HG03196 (cell line): ENCODE measurements at regions not wholly inside any gene's neighbourhood (a gene's known extent, or its start where the extent isn't known, plus 50 kb on each side); places are given as distances from the start of the nearest gene placed in this dataset.

Experiments
- ATAC-seq: cut with Tn5 transposase; IDR thresholded peaks from one replicate; pipeline ENCODE4 v1.9.1; 2021; ENCODE audit not compliant: unreplicated experiment

DNA sequence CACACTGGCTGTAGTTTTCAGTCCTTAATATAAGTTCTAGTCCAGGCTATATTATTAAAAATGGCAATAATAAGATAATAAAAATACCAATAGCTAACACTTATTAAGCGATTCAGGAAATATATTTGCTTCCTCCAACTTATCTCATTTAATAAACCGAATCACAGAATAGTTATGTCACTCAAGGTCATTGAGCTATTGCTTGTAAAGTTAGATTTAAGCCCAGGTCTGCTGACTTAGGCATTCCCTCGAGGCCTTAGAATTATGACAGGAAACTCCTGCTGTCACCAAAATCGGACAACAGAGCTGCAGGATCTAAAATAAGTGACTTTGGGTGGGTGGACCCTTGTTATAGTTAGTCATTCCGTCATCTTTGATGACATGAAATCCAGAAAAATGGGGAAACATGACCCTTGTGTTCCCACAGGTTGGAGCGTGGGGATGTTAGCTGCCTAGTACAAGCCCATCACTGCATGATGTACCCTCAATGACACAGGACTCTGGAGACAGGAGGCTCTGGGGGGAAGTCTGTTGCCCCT lies 181.3 kb upstream of the PHYHIPL start:
- no peak for ATAC-seq

DNA sequence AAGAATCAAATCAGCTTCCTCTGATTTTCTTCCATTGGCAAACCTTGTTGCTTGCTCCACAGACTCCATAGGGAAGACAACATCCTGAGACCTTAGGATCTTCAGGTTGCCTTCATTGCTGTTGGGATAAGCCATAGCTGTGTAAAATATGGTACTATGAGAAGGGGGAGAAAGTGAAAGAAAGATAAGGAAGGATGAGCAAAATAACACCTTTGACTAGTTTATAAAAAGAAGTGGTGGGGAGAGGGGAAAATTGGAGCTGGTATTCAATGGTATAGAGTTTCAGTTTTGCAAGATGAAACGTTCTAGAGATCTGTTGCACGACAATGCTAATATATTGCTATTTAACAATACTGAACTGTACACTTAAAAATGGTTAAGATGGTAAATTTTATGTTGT lies 180.4 kb upstream of the PHYHIPL start:
- ATAC-seq: no peak

DNA sequence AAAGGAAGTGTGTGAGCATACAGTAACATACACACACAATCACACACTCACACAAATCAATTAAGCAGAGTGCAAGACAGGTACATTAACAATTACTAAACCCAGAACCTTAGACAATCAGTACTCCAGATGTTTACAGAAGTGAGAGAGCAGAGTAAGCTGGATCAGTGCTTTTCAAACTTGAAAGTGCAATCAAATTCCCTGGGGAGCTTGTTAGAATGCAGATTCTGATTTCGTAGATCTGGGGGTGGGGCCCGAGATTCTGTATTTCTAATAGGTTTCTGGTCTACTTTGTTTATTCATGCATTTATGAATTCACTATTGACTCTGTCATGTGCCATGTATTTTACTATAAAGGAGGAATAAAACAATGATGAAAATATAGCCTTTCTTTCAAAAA lies 179.6 kb upstream of the PHYHIPL start:
- no peak for ATAC-seq

DNA sequence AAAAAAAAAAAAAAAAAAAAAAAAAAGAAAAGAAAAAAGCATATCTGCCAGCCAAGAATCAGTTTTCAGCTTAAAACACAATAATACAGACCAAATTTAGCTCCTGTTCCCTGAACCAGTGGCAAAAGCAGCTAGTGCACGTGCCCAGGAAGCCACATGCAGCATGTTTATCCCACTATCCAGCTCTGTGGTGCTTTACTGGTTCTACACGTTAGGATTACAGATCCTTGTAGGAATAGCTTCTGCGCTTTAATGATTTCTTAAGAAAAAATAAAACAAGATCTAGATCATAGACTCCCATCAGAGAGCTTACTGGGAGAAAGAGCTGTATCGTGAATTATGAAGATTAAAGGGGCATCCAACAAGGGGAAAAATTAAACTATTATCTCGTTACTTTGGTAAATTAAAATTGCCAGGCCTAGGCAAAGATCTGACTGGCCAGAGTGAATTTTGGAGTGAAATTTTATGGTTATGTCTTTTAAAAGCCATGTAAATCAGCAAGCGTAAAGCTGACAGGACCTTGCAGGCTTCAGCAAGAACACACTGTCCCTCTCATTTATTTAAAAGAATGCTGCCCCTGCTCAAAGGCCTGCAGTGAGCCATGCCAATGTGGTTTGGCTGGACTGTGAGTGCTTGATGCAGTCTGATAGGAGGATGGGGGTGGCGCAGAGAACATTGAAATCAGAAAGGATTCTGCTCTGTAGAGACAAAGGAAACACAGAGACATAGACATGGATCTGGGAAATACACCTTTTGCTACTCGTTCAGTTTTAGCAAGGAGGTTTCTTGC lies 177.3 kb upstream of the PHYHIPL start:
- ATAC-seq: no peak

DNA sequence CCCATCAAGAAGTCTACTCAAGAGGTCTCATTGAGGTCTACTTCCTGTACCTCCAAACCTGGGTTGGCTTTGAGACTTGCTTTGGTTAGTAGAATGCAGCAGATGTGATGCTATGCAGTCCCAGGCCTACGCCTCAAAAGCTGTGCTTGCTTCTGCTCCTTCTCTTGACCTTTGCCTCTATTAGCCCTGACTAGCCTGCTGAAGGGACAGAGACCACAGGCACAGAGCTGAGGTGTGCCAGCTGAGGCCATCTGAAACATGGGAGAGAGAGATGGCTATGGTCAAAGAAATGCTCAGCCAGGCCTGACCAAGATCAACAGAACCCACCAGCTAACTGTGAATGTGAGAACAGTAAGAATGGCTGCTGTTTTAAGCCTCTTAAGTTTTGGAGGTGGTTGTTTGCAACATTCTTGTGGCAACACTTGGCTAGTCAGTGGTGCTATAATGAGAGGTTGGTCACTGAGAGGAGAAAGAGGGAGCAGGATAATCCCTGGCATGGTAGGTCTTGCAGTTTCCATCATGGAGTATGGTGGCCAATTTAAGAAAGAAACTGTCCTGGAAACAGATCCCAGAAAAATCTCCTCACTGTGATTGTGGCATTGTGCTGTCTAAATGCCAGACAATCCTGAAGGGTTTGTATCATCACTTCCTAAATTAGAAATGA lies 176.1 kb upstream of the PHYHIPL start:
- ATAC-seq: no peak

DNA sequence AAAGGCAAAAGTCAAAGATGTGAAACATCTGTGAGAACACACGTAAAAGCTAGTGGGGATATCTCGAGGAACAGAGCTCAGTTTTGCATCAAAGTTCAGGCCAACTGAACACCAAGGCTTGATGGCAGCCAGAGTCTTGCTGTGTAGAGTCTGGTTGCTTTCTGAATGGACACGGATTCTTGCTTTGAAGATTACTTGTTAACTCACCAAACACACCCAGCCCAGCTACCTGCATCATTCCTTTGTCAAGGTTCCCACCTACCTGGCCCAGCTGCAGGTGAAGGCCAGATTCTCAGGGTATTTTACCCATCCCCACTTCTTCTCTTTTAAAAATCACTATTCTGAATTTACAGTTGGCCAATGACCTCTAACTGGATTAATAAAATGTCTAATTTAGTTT lies 174.4 kb upstream of the PHYHIPL start:
- ATAC-seq: no peak

DNA sequence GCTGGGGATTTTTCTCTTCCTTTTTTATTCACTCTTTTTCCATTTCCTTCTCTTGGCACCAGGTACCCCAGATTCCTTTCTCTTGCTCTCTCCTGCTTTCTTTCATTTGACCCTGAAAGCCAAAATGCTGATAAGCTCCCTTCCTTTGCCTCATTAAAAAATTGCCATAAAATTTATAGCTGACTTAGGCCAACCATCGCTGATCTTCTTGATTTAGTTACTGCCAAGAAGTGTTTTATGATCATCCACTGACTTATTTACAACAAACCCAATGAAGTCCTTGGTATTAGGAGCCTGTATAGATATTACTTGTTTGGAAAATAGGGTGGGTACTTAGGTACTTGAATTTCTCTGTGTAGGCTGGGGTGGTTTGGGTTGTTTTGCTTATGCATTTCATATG lies 173.2 kb upstream of the PHYHIPL start:
- ATAC-seq: no peak

DNA sequence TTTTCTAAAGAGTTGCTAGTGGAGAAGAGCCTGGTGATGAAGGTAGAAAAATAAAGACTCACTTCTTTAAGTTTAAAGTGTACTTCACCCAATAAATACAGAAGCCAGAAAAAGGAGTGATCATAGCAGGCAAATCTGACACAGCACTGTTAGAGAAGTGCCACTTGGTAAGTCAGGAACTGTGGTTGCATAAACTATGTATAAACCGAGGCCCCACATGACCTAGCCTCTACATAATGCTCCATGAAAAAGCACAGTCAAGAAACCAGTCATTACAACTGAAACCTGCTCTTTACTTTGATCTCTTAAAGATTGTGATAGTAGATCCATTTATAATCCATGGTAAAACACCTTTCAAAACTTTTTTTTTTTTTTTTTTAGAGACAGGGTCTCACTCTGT lies 172.1 kb upstream of the PHYHIPL start:
- no peak for ATAC-seq

DNA sequence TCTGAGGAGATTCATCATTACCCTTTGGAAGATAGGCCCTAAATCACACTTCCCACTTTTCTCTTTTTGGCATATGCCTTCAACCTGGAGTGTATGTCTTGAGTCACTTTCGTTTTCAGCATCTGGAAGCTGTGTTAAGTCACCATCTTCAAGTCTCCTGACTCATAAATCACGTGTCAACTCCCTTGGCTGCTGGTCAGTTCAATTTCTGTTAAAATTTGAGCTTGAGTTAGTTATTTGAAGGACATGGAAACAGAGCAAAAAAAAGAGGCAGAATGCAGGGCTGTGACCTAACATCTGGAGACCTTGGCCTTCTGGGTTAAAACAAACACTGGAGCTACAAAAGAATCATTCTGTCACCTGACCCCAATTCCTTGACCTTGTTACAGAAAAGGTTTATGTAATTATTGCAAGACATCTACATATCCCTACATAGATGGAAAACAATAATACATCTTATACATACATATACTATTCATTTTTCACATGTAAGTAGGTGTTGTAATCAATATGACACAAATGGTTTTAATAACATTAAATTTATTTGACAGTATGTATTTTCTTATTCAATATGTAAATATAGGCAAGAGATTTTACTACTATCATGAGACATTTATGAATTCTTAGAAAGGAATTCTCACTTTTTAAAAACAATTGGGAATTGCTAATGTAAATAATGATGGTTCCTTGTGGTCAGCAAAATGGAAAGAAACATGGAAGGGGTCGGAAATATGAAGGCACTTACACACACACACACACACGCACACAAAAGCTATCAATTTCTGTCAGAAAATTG lies 169.7 kb upstream of the PHYHIPL start:
- peak; percentile 52 for ATAC-seq

DNA sequence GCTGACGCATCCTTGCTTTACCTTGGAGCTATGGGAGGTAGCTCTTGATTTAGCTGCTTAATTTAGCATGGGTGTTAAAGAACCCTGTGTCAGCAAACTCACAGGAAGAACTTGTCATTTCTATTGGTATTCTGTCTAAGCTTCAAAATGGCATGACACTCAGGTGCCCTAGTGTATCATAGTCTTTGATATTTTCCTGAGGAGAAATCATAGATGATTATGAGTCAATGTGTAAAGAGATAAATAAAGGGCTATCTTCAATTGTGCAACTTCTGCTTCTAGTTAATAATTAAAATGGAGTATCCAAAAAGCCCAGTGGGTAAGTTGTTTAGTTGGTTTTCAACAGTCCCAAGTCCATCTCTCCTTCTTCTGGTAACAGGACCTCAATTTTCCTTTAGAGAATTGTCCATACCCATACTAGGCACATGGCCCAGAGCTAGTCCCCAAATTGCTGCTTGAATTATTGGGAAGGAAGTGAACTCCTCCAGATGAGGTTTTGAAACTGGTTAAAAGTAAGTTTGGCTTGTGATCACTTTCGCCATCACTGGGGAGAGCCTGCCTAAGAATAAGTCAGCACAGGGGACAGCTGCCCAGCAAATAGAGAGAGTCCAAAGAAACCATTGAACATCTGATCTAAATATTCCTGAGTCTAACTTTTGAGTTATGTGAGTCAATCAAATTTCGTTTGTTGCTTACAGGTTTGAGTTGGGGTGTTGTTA lies 169.0 kb upstream of the PHYHIPL start:
- ATAC-seq: no peak

DNA sequence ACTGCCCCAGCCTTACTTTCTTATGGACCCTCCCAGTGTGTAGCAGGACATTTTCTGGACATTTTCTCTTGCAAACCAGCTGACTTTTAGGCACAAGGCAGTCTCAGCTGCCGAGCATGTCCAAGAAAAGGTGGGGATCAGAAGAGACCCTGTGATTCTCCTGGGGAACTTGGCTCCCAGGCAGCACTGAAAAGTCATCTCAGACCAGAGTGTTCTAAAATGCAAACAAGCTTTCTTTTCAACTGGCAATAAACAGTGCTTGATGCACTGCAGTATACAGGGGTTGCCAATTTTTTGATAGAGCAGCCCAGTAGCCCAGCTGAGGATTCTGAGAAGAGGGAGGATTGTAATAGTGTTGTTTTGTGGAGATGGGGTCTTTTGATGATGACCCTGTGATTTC lies 168.0 kb upstream of the PHYHIPL start:
- no peak for ATAC-seq

DNA sequence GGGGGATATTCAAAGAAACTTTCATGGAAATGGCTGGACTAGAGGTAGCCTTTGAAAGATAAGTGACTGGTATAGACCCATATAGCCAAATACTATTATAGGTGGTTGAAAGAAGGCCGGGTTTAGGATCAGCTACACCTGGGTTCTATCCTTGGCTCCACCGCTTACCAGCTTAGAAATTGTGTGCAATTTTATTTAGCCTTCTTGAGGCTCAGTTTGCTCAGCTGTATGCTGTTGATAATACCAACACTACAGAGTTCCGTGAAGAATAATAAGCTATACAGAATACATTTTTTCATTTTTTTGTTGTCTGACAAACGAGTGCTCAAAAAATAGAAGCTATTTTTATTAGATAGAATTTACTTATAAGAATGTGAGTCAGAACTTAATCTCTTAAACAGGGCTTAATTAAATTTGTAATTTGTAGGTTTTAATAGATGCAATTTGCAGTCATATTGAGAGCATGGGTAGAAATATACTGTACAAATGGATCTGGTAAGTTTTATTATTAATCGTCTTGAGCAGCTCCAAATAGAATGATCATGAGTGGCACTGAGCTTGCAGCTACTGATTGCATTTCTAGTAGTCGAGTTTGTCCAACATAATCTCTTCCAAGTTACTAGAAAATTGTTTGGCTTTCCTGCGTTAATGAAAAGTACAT lies 164.3 kb upstream of the PHYHIPL start:
- no peak for ATAC-seq

DNA sequence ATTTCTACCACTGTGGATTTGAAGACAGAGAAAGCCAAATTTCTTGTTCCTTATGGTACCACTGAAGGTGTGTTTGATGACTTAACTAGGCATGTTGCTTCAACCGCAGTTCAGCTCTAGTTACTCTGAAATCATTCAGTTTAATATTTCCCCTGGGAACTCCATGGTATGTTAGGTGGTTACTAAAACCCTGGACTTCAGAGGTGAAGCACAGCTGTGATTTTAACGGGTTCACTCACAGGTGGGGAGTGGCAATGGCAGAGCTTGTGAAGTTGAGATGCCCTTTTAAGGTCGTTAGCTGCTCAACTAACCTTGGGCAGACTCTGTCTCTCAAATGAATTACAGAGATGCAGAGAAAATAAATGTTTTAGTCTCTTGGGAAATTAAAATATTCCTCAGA lies 163.6 kb upstream of the PHYHIPL start:
- ATAC-seq: no peak

DNA sequence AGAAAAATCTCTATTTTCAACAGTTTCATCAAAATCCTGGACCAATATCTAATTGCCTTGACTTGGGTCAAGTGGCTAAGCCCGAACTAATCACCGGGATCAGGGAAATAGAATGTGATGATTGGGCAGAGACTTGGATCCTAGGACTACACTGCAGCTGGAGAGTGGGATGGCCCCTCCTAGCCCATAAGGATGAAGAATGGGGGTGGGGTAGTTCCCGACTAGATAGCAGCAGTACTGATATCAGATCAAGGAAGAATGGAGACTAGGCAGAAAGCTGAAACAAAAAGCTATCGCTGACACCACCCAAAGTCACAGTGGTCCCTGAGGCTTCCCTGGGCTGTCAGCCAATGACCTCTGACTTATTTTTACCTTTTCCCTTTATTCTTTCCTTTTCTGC lies 160.4 kb upstream of the PHYHIPL start:
- no peak for ATAC-seq

DNA sequence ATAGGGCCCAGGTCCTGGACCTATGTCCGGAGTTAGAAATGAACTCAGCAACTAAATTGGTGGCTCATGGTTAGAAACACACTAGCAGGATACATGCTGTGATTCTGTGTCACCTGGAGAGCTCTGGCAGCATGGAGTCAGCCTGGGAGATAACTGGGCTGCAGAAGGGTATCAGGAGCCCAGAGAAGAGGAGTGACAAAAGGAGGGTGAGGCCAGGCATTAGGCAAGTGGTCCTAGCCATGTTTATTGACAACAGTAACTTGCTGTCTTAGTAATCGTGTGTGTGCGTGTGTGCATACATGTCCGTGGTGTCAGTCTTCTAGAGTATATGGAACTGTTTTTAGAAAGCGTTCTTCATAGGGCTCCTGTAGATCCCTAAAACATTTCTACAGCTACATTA lies 157.5 kb upstream of the PHYHIPL start:
- ATAC-seq: no peak

DNA sequence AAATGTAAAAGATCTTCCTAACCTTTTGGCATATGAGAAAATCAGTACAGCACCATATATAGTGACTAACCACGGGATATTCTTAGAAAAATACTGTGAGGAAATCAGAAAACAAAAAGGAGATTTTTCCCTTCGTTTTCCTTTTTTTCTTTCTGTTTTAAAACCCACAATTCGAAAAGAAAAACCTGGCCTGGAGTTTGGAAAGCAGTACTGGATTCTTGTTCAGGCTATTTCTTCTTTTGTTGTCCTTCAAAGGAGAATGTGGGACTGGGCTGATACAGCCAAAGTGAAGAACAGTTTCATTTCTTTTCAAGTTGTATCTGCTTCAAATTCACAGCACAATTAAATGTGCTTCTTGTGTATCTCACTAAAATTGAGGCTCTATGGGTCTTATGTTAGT lies 156.8 kb upstream of the PHYHIPL start:
- no peak for ATAC-seq

DNA sequence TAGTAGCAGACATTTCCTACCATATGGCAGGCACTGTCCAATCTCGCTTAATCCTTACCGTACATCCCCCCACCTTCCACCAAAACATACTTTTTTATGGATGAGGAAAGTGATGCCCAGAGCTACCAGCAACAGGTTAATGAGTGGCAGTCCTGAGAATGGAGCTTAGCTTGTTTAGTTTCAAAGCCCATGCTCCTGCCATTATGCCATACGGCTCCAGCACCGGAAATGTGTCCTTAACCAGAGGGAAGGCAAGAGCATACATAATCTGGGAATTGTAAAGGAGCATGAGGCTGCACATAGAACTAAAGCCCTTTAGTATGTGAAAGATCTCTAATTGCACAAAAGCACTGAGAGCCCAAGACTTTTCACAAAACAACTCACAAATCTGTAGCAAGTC lies 155.9 kb upstream of the PHYHIPL start:
- no peak for ATAC-seq

DNA sequence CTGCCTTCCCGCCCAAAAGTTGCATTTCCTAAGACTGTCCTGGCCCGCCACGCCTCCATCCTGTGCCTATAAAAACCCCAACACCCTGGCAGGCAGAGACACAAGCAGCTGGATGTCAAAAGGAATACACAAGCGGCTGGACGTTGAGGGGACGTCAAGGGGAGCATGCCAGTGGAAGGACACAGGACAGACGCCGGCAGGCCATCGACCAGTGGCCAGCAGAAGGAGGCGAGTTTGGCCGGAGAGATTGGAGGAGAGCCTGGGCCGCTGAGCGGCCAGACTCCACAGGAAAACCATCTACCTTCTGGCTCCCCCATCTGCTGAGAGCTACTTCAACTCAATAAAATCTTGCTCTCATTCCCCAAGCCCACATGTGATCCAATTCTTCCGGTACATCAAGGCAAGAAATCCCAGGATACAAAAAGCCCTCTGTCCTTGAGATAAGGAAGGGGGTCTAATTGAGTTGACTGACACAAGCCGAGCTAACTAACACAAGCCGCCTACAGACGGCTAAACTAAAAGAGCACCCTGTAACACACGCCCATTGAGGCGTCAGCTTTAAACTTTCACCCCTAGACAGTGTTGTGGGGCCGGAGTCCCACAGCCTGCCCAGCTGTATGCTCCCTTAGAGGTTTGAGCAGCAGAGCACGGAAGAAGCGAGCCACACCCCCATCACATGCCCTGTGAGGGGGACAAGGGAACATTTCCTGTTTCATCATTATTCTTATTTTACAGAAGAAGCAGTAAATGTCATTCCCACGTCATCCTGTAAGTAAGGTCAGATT lies 150.3 kb upstream of the PHYHIPL start:
- ATAC-seq: no peak

DNA sequence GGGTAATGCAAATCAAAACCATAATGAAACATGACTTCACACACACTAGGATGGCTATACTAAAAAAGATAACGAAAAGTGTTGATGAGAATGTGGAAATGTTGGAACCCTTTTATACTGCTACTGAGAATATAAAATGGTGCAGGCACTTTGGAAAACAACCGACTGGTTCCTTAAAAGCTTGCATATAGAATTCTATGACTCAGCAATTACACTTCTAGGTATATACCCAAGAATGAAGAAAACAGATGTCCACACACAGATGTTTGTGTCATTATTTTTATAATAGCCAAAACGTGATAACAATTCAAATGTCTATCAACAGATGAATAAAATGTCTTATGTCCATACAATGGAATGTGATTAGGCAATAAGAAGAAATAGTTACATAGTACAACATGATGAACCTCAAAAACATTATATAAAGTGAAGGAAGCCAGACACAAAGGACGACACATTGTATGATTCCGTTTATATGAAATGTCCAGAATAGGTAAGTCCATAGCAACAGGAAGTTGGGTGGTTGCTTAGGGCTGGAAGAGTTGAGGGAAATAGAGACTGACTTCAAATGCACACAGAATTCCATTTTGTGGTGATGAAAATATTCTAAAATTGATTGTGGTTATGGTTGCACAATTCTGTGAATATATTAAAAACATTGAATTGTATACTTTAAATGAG lies 148.3 kb upstream of the PHYHIPL start:
- ATAC-seq: no peak
